ENCODE measurements at regions not wholly inside any gene's neighbourhood (a gene's known extent, or its start where the extent isn't known, plus 50 kb on each side); places are given as distances from the start of the nearest gene placed in this dataset.
A peak's percentile ranks its signal among the peaks of the same experiment; 100 is the strongest.
"Not testable (repeated sequence)": the region's sequence is repeated elsewhere in the genome, so short reads cannot be mapped to it uniquely, and the experiment has no call there.

GRCh38 chr15:20785151-20785936, 80.8 kb downstream of the POTEB2 start:
- DNase-seq (ENCODE audit: low read depth in 2 of 2), result not testable (repeated sequence)

GRCh38 chr15:20783598-20784184, 82.4 kb downstream of the POTEB2 start:
- not testable (repeated sequence) for DNase-seq (ENCODE audit: low read depth in 2 of 2)

GRCh38 chr15:20775412-20775811, 90.7 kb downstream of the POTEB2 start:
- DNase-seq (ENCODE audit: low read depth in 2 of 2), result not testable (repeated sequence)

GRCh38 chr15:20767943-20768342, 98.2 kb downstream of the POTEB2 start:
- DNase-seq (ENCODE audit: low read depth in 2 of 2), result not testable (repeated sequence)

GRCh38 chr15:20762422-20762821, 103.7 kb downstream of the POTEB2 start:
- not testable (repeated sequence) for DNase-seq (ENCODE audit: low read depth in 2 of 2)

- DNase-seq (ENCODE audit: low read depth in 2 of 2), result not testable (repeated sequence)
These were observed 109.7 kb downstream of the POTEB2 start for GRCh38 chr15:20756440-20756839.

- peak in 1 of 2 donors; percentile 57 for DNase-seq (ENCODE audit: low read depth in 2 of 2)
These were observed 110.3 kb downstream of the POTEB2 start for GRCh38 chr15:20755665-20756398.

- not testable (repeated sequence) for DNase-seq (ENCODE audit: low read depth in 2 of 2)
These were observed 132.6 kb downstream of the POTEB2 start for GRCh38 chr15:20733493-20733892.

Data from stimulated activated CD4-positive, alpha-beta T cell treated with anti-CD3 and anti-CD28 coated beads, Interleukin-4, amount 100 ng/mL, for 48 hours (primary cell).